Fibroblast of skin of scalp (primary cell): ENCODE measurements at regions not wholly inside any gene's neighbourhood (a gene's known extent, or its start where the extent isn't known, plus 50 kb on each side); places are given as distances from the start of the nearest gene placed in this dataset.
"Not testable (repeated sequence)": the region's sequence is repeated elsewhere in the genome, so short reads cannot be mapped to it uniquely, and the experiment has no call there.

Experiments used
- DNase-seq: peaks from one replicate; pipeline ENCODE4 v3.0.0-alpha.2; 2013

DNA sequence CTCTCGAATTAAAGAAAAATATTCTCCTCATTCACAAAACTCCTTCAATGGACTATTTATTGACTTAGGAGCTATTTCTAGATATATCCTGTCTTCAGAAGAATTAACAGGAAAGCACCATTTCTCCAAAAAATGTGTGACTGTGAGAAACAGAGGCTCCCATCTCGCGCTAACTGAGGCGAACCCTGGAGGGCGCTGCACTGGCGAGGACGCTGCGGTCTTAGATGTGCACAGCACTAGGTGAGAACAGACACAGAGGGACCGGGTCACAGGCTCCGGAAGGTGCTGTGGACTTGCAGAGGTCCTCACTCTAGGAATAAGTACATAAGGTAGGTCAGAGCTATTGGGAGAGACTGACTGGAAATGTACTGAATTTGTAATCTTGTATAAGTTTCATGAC is 229.7 kb upstream of the SLC35G4 start:
- DNase-seq = no peak

DNA sequence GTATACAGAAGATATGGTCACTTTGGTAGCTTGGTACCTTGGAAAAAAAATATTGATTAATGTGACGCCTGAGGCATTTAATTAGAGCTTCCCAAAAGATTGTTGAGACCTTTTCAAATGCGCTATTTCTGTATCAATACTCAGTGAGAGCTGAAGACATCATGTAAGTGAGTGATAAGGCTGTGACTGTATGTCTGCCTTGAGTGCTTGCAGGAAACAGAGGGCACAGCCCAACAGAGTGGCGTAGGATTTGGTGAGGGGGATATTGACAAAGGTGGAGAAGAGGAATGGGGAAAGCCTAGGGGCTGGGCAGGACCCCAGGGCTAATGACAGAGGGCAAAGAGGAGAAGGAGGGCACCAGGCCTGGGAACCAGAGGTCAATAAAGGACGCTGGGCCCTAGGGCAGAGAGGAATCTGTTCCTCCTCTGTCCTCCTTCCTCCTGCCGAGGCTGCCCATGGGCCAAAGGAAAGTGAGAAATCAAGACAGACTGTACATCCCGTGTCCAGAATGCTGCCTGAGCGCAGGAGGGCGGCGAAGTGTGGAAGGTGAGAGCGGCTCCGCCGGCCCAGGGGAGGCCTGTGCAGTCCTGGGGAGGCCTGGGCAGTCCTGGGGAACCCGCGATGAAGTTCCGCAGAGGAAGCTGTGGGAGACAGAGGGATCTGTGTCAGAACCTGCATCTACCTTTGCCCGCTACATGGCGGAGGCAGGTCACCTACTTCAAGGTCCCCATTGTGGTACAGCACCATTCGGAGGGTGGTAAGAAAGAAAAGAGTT is 228.6 kb upstream of the PIEZO2 start:
- DNase-seq = no peak

DNA sequence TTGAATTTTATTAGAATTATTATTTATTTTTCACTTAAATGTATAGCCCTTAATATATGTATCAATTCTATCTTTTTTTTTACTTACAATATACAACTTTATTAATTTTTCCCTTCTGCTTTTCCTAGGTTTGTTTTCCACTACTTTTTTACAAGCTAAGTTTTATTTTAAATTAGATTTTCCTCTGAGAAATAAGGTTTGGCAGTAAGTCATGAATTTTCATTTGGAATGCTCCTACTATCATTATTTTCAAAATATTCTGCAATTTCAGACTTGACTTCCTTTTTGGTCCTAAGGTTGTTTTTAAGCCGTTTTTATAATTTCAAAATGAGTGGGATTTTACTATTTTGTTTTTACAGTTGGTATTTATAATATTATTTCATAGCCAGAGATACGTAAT is 222.8 kb upstream of the PIEZO2 start:
- DNase-seq = no peak

DNA sequence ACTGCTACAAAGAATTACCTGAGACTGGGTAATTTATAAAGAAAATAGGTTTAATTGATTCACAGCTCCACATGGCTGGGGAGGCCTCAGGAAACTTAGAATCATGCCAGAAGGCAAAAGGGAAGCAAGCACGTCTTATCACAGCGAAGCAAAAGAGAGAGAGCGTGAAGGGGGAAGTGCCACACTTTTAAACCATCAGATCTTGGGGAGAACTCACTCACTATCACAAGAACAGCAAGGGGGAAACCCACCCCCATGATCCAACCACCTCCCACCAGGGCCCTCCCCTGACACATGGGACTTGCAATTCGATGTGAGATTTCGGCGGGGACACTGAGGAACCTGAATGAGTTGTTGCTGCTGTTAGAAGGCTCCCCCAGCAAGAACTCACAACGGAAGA is 220.2 kb upstream of the PIEZO2 start:
- no peak for DNase-seq

DNA sequence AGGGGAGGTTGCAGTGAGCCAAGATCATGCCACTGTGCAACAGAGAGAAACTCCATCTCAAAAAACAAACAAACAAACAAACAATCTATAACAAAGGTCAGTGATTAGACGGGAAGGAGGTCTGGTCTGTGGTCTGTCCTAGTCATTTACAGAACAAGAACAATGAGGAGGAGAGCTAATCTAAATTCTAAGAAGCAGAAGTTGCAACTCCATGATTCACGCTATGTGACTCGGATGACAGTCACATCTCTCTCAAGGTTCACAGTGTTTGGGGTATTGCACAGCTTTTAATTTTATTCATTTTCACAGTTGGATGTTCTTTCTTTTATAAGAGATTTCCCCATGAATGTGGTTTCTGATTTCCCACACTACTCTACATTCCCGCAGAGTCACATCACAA is 218.7 kb upstream of the PIEZO2 start:
- peak; percentile 31 for DNase-seq

DNA sequence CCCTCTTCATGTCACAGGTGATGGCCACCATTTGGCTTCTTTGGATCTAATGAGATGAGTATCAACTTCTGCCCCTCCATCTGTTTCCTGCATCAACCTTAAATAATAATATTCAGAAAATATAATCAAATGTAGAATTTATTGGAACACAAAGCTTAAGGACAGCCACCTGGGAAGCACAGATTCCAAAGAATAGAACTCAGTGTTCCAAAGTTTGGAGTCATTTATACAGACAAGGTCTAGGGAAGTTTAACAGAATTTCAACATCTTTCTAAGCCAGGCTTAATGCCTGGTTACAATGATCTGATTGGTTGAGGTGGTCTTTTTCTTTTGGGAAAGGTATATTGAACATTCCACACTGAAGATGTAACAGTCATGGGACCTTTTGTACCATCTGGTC is 218.0 kb upstream of the PIEZO2 start:
- no peak for DNase-seq

DNA sequence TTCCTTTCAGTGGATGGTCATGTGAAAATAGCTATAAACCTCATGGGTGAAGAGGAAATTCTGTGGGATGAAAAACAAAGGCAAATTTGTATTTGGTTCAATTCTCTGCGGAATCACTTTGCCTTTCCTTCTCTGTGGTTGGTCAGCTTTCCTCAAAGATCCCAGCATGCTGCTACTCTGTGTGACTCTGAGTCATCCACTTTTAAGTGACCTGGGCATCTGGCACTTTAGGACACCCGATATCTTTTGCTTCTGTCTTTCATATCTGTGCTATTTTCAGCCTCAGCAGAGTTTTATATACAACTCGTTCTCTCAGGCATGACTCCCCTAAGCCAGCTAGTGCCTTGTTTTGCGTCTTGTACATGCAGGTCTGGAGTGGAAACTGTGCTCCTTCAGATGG is 217.0 kb upstream of the PIEZO2 start:
- peak; percentile 40 for DNase-seq

DNA sequence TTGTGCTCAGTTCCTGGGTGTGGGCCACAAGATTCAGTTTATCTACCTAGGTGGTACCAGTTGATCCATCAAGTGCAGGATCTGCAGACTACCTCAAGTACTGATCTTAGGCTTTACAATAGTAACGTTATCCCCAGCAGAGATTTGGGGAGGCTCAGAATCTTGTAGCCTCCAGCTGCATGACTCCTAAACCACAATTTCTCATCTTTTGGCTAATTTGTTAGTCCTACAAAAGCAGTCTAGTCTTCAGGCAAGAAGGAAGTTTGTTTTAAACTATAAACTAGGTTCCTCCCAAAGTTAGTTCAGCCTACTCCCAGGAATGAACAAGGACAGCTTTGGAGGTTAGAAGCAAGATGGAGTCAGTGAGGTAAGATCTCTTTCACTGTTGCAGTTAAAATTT is 213.5 kb upstream of the PIEZO2 start:
- DNase-seq = no peak

DNA sequence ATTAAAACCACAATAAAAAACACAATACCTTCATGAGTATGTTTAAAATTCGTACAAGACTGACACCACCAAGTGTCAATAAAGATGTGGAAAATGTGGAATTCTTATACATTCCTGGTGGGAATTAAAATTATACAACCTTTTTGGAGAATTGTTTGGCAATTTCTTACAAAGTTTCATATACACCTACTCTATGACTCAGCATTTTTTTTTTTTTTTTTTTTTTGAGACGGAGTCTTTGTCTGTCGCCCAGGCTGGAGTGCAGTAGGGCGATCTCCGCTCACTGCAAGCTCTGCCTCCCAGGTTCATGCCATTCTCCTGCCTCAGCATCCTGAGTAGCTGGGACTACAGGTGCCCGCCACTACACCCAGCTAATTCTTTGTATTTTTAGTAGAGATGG is 212.5 kb upstream of the PIEZO2 start:
- not testable (repeated sequence) for DNase-seq

DNA sequence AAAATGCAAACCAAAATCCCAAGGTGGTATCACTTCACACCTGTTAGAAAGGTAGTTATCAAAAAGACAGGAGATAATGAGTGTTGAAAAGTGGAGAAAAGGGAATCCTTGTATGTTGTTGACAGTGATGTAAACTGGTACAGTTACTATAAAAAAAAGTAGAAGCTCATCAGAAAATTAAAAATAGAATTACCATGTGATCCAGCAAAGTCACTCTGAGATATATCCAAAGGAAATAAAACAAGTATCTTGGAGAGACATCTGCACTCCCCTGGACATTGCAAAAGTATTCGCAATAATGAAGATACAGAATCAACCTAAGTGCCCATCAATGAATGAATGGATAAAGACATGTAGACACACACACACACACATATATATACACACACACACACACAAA is 208.3 kb upstream of the PIEZO2 start:
- no peak for DNase-seq

DNA sequence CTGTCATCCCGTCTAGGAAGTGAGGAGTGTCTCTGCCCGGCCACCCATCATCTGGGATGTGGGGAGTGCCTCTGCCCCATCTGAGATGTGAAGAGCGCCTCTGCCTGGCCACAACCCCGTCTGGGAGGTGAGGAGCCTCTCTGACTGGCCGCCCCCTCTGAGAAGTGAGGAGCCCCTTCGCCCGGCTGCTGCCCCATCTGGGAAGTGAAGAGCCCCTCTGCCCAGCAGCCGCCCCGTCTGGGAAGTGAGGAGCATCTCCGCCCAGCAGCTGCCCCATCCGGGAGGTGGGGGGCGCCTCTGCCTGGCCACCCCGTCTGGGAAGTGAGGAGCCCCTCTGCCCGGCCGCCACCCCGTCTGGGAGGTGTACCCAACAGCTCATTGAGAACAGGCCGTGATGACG is 195.2 kb upstream of the PIEZO2 start:
- DNase-seq = not testable (repeated sequence)

DNA sequence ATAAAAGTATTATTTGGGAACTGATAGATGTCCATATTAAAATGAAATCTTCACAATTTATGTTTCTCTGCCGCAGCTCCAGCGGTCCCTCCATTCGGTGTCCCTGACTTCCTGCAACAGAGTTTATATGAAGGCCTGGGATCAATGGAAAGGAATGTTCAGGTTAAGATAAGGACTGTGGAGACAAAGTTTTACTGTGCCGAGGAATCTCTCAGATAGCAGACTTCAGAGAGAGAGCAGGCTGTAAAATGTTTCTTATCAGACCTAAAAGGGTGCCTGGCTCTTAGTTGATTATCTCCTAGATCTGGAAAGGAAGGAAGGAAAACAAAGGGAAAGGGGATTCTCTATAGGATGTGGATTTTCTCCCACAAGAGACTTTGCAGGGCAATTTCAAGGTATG is 193.7 kb upstream of the PIEZO2 start:
- DNase-seq = no peak

DNA sequence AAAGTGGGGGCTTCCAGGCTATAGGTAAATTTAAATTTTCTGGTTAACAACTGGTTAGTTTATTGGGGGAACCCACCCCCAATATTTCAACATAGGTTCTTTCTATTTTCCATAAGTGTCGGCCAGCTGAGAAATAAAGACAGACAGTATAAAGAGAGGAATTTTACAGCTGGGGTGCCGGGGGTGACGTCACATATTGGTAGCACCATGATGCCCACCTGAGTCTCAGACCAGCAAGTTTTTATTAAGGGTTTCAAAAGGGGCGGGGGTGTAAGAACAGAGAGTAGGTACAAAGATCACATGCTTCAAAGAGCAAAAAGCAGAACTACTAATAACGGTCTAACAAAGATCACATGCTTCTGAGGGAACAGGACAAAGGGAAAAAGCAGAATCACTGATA is 192.7 kb upstream of the PIEZO2 start:
- not testable (repeated sequence) for DNase-seq

DNA sequence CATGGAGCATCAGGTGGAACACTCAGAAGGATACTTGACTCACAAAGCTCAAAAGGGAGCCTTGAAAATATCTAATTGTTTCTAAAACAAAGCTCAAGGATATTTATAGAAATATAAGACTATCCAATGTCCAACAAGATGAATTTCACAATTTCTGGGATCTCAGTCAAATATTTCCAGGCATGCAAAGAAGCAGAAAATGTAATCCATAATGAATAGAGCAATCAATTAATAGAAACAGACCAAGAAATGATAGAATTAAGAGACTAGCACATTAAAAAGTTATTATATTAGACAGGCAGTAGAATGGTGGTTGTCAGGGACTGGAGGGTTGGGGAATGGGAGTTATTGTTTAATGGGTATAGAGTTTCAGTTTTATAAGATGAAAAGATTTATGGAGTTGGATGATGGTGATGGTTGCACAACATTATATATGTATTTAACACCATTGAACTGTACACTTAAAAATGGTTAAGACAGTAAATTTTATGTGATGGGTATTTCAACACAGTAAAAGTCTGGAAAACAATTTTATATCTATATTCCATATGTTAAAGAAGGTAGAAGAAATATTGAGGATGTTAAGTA is 189.9 kb upstream of the PIEZO2 start:
- peak; percentile 20 for DNase-seq

DNA sequence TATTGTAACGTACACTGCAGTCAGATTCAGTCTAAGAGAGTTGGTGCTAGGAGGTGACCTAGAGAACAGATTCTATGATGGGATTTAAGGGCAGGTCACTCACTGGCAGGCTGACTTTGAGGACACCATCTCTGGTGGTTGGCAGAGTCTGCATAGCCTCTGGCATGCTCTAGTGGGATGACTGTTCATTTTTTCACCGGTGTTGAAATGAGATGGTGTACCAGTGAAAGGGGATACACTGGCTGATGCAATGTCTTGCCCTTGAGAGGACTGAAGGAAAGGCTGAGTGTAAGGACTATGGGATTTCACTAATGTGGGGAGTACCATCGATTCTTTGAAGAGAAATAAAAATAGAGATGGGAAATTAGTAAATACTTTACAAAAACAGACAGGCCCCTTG is 186.9 kb upstream of the PIEZO2 start:
- DNase-seq = peak; percentile 26

DNA sequence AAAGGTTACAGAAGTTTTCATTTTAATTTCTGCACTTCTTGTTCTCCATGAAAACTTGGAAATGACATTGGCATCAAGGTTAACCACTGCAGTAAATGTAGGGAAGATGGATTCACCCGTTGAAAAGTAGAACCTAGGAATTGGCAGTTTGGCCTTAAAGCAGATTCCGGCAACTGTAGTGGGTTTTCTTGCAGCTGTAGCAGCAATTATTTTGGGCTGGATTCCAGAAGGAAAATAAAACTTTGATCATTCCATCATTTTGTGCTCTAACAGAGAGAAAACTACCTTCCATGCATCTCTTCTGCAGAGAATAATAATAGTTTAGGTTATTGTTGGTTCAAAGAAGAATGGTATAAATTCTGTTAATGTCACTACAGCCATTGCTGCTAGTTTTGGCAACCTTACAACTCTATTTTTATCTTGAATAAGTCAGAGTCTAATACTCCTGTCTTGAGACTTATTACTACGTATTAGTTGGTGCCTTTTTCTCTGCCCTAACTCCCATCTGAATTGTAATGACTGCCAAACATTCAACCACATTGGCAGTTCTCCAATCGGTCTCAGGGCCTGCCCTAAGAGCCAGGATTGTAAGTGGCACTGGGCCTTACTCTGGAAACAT is 178.1 kb upstream of the PIEZO2 start:
- DNase-seq = peak; percentile 78

DNA sequence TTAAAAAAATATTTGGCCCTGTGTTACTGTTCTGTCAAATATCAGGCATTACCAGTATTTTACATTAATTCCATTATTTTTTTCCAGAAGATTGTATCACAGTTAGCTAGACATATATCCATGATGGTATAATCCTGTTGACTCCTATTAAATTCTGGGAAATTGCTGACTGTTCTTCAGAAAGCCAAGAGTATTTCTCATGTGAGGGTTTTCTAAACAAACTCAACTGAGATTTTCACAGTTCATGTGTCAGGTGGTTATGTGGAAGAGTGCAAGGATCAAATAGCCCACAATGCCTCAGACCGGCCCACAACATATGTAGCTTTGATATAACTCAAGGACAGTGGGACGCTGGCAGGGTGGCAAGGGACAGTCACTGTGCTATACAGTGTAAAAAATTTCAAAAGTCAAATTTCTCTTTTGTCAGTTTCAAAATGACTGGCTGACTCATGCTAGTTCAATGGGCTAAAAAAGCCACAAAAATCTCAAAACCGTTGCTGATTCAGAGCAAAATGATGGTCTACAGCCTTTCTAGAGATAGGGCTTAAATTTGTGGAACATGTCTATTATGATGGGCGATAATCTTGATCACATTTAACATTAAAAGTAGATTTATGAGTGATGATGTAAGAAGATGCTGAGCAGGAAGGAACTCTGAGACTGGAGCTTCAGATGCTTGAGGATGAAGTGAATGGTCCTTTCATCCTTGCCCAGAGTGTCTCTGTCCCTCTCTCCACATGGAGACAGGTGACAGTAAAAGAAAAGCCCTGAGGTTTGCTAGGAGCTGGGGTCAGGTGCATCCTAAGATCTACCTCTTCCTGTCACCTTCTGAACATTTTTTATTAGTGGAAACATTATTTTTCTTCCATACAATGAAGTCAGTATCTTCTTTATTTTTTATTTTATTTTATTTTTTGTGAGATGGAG is 175.8 kb upstream of the PIEZO2 start:
- DNase-seq = peak; percentile 94

DNA sequence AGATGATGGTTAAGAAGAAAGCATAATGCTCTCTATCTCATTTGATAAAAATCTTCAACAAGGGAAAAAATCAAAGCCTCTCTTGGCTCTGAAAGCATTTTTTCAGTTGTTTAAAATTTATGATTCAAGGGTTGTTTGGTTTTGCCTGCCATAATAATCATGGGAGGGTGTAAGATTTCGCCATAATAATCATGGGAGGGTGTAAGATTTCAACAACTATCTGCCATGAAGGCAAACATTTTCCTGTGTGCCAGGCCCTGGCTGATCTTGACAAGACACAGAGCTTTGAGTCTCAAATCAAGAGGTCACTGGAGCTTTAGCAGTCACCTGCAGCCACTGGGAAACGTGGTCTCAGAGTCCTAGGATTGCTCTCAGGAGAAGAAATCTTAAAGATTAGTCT is 175.1 kb upstream of the PIEZO2 start:
- DNase-seq = peak; percentile 48

DNA sequence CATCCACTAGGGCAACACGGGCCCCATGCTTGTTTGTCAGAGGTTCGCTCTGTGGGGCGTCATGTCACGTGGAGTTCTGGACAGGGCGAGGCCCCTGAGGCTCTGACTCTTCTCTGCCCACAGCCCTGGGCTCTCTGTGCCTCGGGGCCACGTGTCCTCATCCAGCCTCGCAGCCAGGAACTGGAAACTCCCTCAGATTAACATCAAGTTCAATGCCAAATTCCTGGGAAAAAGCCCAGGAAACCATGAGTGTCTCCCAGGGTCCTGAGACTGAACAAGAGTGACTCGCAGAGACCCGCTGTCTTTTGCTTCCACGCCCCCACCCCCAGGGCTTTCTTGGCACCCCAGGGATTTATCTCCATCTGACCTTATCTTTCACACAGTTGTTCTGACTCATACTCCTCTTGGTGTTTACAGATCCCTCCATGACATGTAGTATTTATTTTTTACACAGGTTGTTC is 174.0 kb upstream of the PIEZO2 start:
- peak; percentile 88 for DNase-seq

DNA sequence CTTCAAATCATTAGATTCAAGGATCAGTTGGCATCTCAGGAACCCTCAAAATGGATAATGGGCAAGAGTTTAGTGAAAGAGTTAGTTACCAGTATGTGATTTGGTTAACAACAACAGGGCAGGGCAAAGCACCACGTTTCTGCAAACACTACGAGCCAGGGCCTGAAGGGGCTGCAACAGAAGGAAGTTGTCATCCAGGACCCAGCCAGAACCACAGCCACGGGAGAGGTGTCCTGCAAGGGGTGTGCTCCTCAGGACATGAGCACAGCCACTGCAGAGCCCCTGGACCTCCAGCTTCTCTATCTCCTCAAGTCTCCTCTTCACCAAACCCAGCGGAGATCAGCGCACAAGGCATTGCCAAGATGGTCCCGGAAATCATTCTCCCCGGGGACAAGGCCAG is 173.3 kb upstream of the PIEZO2 start:
- DNase-seq = no peak

DNA sequence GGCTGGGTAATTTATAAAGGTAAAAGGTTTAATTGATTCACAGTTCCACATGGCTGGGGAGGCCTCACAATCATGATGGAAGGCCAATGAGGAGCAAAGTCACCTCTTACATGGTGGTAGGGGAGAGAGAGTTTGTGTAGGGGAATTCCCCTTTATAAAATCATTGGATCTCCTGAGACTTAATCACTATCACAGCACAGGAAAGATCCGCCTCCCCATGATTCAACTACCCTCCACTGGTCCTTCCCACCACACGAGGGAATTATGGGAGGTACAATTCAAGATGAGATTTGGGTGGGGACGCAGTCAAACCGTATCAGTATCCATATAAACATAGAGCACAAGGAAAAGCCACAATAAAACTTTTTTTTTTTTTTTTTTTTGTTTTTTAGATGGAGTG is 172.6 kb upstream of the PIEZO2 start:
- DNase-seq = peak; percentile 19

DNA sequence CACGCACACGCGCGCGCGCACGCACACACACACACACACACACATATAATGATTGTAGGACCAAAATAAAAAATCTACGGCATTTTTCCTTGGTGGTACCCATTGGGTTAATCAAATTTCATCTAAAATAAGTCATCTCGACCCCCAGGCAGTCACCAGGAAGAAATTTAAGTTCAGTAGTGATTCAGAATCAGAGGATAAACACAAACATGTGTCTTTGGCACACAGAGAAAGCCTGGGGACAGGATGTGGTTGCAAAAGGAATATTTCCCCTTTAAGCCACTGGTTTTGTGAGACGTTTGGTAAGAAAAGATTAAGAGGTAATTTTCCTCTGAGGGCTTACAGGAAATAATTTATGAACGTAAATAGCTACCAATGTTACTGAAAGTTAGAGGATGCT is 171.6 kb upstream of the PIEZO2 start:
- peak; percentile 92 for DNase-seq

DNA sequence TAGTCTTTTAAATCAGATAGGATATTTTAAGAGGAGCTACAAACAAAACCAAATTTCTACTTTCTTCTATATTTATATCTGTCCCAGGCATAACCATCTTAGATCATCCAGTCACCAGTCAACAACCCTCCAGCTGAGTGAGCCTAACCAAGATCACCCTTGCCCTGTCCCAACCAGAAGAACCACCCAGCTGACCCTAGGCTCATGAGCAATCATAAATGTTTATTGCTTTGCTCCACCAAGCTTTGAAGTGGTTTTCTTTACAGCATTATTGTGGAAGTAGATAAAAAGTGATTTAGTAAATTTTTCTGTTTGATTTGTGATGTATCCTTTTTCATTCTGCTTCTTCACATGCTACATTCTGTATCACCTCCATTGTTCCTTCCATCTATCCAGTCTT is 167.2 kb upstream of the PIEZO2 start:
- no peak for DNase-seq
